SJCRH30 (cell line): ENCODE measurements at regions not wholly inside any gene's neighbourhood (a gene's known extent, or its start where the extent isn't known, plus 50 kb on each side); places are given as distances from the start of the nearest gene placed in this dataset.

ENCODE experiments used
- DNase-seq, 2 experiments: peaks; one replicate each; pipeline ENCODE4 v3.0.0-alpha.2; 2015 to 2020
- H3K27ac ChIP-seq: fragments of 250-450 bp; sonication (Bioruptor Pico); 2 replicates; pipeline ENCODE4 v1.5.1; 2020; ENCODE audit warnings: mild to moderate bottlenecking, moderate library complexity
- H3K27me3 ChIP-seq: fragments of 250-450 bp; sonication (Bioruptor Pico); 2 replicates; pipeline ENCODE4 v1.5.1; 2020; ENCODE audit warnings: mild to moderate bottlenecking, moderate library complexity
- H3K36me3 ChIP-seq: fragments of 250-450 bp; sonication (Bioruptor Pico); 2 replicates; pipeline ENCODE4 v1.5.1; 2020; ENCODE audit warnings: mild to moderate bottlenecking, moderate library complexity
- H3K4me1 ChIP-seq: fragments of 250-450 bp; sonication (Bioruptor Pico); 2 replicates; pipeline ENCODE4 v1.5.1; 2020; ENCODE audit warnings: mild to moderate bottlenecking, moderate library complexity
- H3K4me3 ChIP-seq: fragments of 250-450 bp; sonication (Bioruptor Pico); 2 replicates; pipeline ENCODE4 v1.5.1; 2020; ENCODE audit warnings: mild to moderate bottlenecking, moderate library complexity
- H3K9me3 ChIP-seq: fragments of 250-450 bp; sonication (Bioruptor Pico); replicated peaks from 2 replicates; pipeline ENCODE4 v1.5.1; 2020; ENCODE audit warnings: mild to moderate bottlenecking, moderate library complexity

GRCh38 chr2:160973991-160974390 is 186.2 kb upstream of the TANK start:
- Histone ChIP-seq H3K27ac (no peak overlapping the region), H3K27me3 (no peaks in the 10 kb centered on the region), H3K36me3 (no peaks in the 10 kb centered on the region), H3K9me3 (no peaks in the 10 kb centered on the region; the same call in 1 of the 2 replicates), H3K4me3 (no peak overlapping the region), H3K4me1 (peaks cover 14% of the 10 kb centered on the region)
- DNase-seq: peak; percentile 28 to 66

- H3K36me3 ChIP-seq: no peaks in the 10 kb centered on the region
- no peak overlapping the region for H3K27ac ChIP-seq
- no peak for DNase-seq
- H3K4me1 ChIP-seq: peaks cover 14% of the 10 kb centered on the region
- no peaks in the 10 kb centered on the region for H3K27me3 ChIP-seq
- H3K4me3 ChIP-seq: no peak overlapping the region
- no peaks in the 10 kb centered on the region; the same call in 1 of the 2 replicates for H3K9me3 ChIP-seq
Observed at GRCh38 chr2:160974803-160975202, 185.4 kb upstream of the TANK start.

- Histone ChIP-seq H3K9me3 (no peaks in the 10 kb centered on the region; the same call in 1 of the 2 replicates), H3K4me1 (peaks cover 14% of the 10 kb centered on the region), H3K27ac (no peak overlapping the region), H3K36me3 (no peaks in the 10 kb centered on the region), H3K27me3 (no peaks in the 10 kb centered on the region), H3K4me3 (no peak overlapping the region)
- no peak for DNase-seq
Observed at GRCh38 chr2:160976797-160977196, 183.4 kb upstream of the TANK start.

- DNase-seq: no peak
- Histone ChIP-seq H3K9me3 (no peaks in the 10 kb centered on the region; the same call in 1 of the 2 replicates), H3K36me3 (no peaks in the 10 kb centered on the region), H3K27me3 (no peaks in the 10 kb centered on the region), H3K27ac (no peak overlapping the region), H3K4me1 (peaks cover 14% of the 10 kb centered on the region), H3K4me3 (no peak overlapping the region)
Observed at GRCh38 chr2:160977376-160977775, 182.9 kb upstream of the TANK start.

- Histone ChIP-seq H3K27me3 (no peaks in the 10 kb centered on the region), H3K36me3 (no peaks in the 10 kb centered on the region), H3K9me3 (no peaks in the 10 kb centered on the region; the same call in 1 of the 2 replicates), H3K4me3 (no peak overlapping the region), H3K27ac (no peak overlapping the region), H3K4me1 (peaks cover 14% of the 10 kb centered on the region)
- DNase-seq: no peak
Observed at GRCh38 chr2:160977854-160978253, 182.4 kb upstream of the TANK start.

- Histone ChIP-seq H3K4me3 (no peak overlapping the region), H3K36me3 (no peaks in the 10 kb centered on the region), H3K27ac (peak overlapping the region; percentile 79), H3K4me1 (peaks cover 18% of the 10 kb centered on the region), H3K9me3 (no peaks in the 10 kb centered on the region; the same call in 1 of the 2 replicates), H3K27me3 (no peaks in the 10 kb centered on the region)
- DNase-seq: peak; percentile 61 to 82
Observed at GRCh38 chr2:160984426-160985077, 175.7 kb upstream of the TANK start.

- peaks cover 5% of the 10 kb centered on the region for H3K4me1 ChIP-seq
- no peaks in the 10 kb centered on the region for H3K27me3 ChIP-seq
- no peak overlapping the region for H3K27ac ChIP-seq
- DNase-seq: no peak
- H3K4me3 ChIP-seq: no peak overlapping the region
- H3K9me3 ChIP-seq: no peaks in the 10 kb centered on the region; the same call in 1 of the 2 replicates
- H3K36me3 ChIP-seq: no peaks in the 10 kb centered on the region
Observed at GRCh38 chr2:160989778-160990177, 170.4 kb upstream of the TANK start.

GRCh38 chr2:160993654-160994061 is 166.6 kb upstream of the TANK start:
- no peaks in the 10 kb centered on the region for H3K27me3 ChIP-seq
- H3K9me3 ChIP-seq: no peaks in the 10 kb centered on the region
- peak in 1 of 2 experiments; percentile 43 for DNase-seq
- no peak overlapping the region for H3K27ac ChIP-seq
- no peaks in the 10 kb centered on the region for H3K4me1 ChIP-seq
- H3K36me3 ChIP-seq: no peaks in the 10 kb centered on the region
- H3K4me3 ChIP-seq: peak overlapping the region; percentile 52

GRCh38 chr2:160994141-160995002 is 165.9 kb upstream of the TANK start:
- DNase-seq: peak; percentile 70 to 87
- Histone ChIP-seq H3K4me1 (no peaks in the 10 kb centered on the region), H3K4me3 (peak overlapping the region; percentile 52), H3K27ac (no peak overlapping the region), H3K9me3 (no peaks in the 10 kb centered on the region), H3K36me3 (no peaks in the 10 kb centered on the region), H3K27me3 (no peaks in the 10 kb centered on the region)

GRCh38 chr2:160996584-160996983 is 163.6 kb upstream of the TANK start:
- no peaks in the 10 kb centered on the region for H3K27me3 ChIP-seq
- no peak overlapping the region for H3K4me3 ChIP-seq
- no peak for DNase-seq
- no peaks in the 10 kb centered on the region for H3K4me1 ChIP-seq
- H3K27ac ChIP-seq: no peak overlapping the region
- no peaks in the 10 kb centered on the region for H3K36me3 ChIP-seq
- H3K9me3 ChIP-seq: no peaks in the 10 kb centered on the region

GRCh38 chr2:161004379-161004778 is 155.8 kb upstream of the TANK start:
- Histone ChIP-seq H3K27me3 (no peaks in the 10 kb centered on the region), H3K4me3 (no peak overlapping the region), H3K27ac (no peak overlapping the region), H3K4me1 (no peaks in the 10 kb centered on the region), H3K36me3 (no peaks in the 10 kb centered on the region), H3K9me3 (no peaks in the 10 kb centered on the region)
- peak in 1 of 2 experiments; percentile 35 for DNase-seq

- H3K27ac ChIP-seq: no peak overlapping the region
- H3K36me3 ChIP-seq: no peaks in the 10 kb centered on the region
- H3K27me3 ChIP-seq: no peaks in the 10 kb centered on the region
- no peaks in the 10 kb centered on the region for H3K4me1 ChIP-seq
- no peak for DNase-seq
- no peak overlapping the region for H3K4me3 ChIP-seq
- H3K9me3 ChIP-seq: no peaks in the 10 kb centered on the region
Observed at GRCh38 chr2:161005170-161005569, 155.1 kb upstream of the TANK start.

- Histone ChIP-seq H3K27ac (no peak overlapping the region), H3K4me3 (no peak overlapping the region), H3K36me3 (no peaks in the 10 kb centered on the region), H3K9me3 (no peaks in the 10 kb centered on the region), H3K27me3 (no peaks in the 10 kb centered on the region), H3K4me1 (no peaks in the 10 kb centered on the region)
- no peak for DNase-seq
Observed at GRCh38 chr2:161008311-161008710, 151.9 kb upstream of the TANK start.

GRCh38 chr2:161010503-161011015 is 149.7 kb upstream of the TANK start:
- no peaks in the 10 kb centered on the region for H3K36me3 ChIP-seq
- no peaks in the 10 kb centered on the region for H3K4me1 ChIP-seq
- DNase-seq: no peak
- no peaks in the 10 kb centered on the region for H3K9me3 ChIP-seq
- H3K27ac ChIP-seq: no peak overlapping the region
- H3K27me3 ChIP-seq: no peaks in the 10 kb centered on the region
- H3K4me3 ChIP-seq: no peak overlapping the region

- Histone ChIP-seq H3K36me3 (no peaks in the 10 kb centered on the region), H3K27ac (no peak overlapping the region), H3K4me1 (no peaks in the 10 kb centered on the region), H3K4me3 (no peak overlapping the region), H3K27me3 (no peaks in the 10 kb centered on the region), H3K9me3 (peaks cover 3% of the 10 kb centered on the region; the same call in 1 of the 2 replicates)
- DNase-seq: peak in 1 of 2 experiments; percentile 6
Observed at GRCh38 chr2:161017780-161018470, 142.3 kb upstream of the TANK start.
